ENCODE measurements at regions not wholly inside any gene's neighbourhood (a gene's known extent, or its start where the extent isn't known, plus 50 kb on each side); places are given as distances from the start of the nearest gene placed in this dataset.

DNA sequence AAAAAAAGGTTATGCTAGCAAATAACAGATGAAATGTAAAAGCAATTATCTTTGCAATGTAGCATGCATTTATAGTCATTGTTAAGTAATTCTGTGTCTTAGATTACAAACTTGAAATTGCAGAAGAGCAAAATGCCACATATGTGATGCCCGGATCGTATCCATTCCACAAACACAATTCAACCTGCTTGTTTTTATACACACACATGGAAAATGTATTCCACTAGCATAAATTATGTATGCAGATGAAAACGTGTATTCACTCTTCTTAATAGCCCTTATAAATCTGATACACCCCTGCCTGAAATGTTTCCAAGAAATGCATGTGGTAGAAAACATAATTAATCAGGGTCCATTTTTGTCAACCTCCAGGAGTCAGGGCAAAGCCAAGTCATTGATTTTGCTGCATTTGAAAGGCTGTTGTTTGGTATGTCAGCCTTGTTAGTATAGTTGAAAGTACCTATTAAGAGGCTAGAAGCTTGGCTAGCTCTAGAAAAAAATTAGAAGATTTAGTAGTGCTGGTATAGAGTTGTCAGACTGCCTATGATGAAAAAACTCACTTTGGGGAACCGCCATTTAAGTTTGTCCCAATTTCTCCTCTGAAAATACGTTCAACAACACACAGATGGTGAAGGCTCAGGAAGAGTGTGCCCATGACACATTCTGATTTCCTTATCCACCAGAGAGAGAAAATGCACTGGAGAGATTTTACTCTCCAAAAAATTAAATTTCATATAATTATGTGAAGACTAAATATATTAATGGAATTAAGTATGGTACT, 69.2 kb upstream of the TMC3 start:
- Histone ChIP-seq H3K9me3 (peaks cover 3% of the 10 kb centered on the region; the same call in 1 of the 3 replicates), H3K4me1 (no peaks in the 10 kb centered on the region), H3K4me2 (no peak overlapping the region), H3K27ac (no peak overlapping the region), H3K4me3 (no peak overlapping the region)
- FAIRE-seq: no peak
- WGBS (ENCODE audit: missing lambda C conversion rate): 7% methylated on average over 5 of the region's 5 CpGs
- no peak for ATAC-seq
- POLR2A ChIA-PET: no interaction called here
- TF ChIP-seq KDM1A (IDR thresholded peaks at IDR 0.05; ENCODE audit: low read depth): no peak
- no peak for TF ChIP-seq ESRRA (IDR thresholded peaks at IDR 0.05; ENCODE audit: borderline replicate concordance, low read length)
- no peak for DNase-seq (ENCODE audit: low read depth in 1 of 2, low spot score in 1 of 2)
- CTCF ChIA-PET: no interaction called here

GRCh38 chr15:81442454-81442853, 68.4 kb upstream of the TMC3 start:
- DNase-seq (ENCODE audit: low read depth in 1 of 2, low spot score in 1 of 2): no peak
- TF ChIP-seq, protein P1, sequence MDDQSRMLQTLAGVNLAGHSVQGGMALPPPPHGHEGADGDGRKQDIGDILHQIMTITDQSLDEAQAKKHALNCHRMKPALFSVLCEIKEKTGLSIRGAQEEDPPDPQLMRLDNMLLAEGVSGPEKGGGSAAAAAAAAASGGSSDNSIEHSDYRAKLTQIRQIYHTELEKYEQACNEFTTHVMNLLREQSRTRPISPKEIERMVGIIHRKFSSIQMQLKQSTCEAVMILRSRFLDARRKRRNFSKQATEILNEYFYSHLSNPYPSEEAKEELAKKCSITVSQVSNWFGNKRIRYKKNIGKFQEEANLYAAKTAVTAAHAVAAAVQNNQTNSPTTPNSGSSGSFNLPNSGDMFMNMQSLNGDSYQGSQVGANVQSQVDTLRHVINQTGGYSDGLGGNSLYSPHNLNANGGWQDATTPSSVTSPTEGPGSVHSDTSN (IDR thresholded peaks at IDR 0.05): no peak
- TF ChIP-seq RCOR1 (IDR thresholded peaks at IDR 0.05; ENCODE audit: low read depth, low read length) (no peak), NR3C1 (IDR thresholded peaks at IDR 0.05) (no peak), CEBPB (IDR thresholded peaks at IDR 0.05) (no peak), CHD2 (IDR thresholded peaks at IDR 0.05; ENCODE audit: low read length, partially characterized antibody) (no peak), HEYL (CRISPR knock-in tag; IDR thresholded peaks at IDR 0.05) (no peak)
- TF ChIP-seq, protein P2, sequence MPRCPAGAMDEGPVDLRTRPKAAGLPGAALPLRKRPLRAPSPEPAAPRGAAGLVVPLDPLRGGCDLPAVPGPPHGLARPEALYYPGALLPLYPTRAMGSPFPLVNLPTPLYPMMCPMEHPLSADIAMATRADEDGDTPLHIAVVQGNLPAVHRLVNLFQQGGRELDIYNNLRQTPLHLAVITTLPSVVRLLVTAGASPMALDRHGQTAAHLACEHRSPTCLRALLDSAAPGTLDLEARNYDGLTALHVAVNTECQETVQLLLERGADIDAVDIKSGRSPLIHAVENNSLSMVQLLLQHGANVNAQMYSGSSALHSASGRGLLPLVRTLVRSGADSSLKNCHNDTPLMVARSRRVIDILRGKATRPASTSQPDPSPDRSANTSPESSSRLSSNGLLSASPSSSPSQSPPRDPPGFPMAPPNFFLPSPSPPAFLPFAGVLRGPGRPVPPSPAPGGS (IDR thresholded peaks at IDR 0.05): no peak
- no peak for ATAC-seq
- H3K4me1 ChIP-seq: no peaks in the 10 kb centered on the region
- CTCF ChIA-PET: no interaction called here
- no peak overlapping the region for H3K4me3 ChIP-seq
- POLR2A ChIA-PET: no interaction called here
- FAIRE-seq: no peak
- no peak overlapping the region for H3K4me2 ChIP-seq
- H3K9me3 ChIP-seq: peaks cover 3% of the 10 kb centered on the region; the same call in 1 of the 3 replicates
- 0% methylated on average over 1 of the region's 1 CpG for WGBS (ENCODE audit: missing lambda C conversion rate)
- no peak overlapping the region for H3K27ac ChIP-seq

DNA sequence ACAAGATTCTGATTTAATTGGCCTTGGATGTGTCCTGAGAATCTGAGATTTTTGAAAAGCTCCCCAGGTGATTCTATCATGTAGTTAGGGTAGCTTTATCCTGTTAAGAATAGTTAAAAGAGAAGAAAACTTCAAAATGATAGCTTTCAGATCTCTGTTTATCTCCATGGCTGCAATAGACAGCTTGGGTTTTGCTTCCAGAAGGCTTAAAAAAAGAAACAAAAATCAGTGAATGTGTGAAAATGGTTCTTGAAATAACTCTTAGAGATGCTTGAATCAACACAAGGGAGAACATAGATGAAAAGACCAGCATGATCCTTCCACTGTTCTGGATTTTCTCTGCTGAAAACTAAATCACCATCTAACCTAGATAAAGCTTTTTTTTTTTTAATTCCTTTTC, 60.8 kb upstream of the TMC3 start:
- H3K4me2 ChIP-seq: no peak overlapping the region
- FAIRE-seq (no peak), ATAC-seq (no peak), DNase-seq (ENCODE audit: low read depth in 1 of 2, low spot score in 1 of 2) (no peak)
- no peaks in the 10 kb centered on the region for H3K4me1 ChIP-seq
- ChIA-PET POLR2A (no interaction called here), CTCF (interaction anchor here (1.5 to 1.7 kb wide), 2 partner anchors 25 to 160 kb away, joined by 3 to 6 read pairs; no protein-coding TSS in a partner anchor)
- TF ChIP-seq EP300 (IDR thresholded peaks at IDR 0.05): no peak
- TF ChIP-seq, protein P3, sequence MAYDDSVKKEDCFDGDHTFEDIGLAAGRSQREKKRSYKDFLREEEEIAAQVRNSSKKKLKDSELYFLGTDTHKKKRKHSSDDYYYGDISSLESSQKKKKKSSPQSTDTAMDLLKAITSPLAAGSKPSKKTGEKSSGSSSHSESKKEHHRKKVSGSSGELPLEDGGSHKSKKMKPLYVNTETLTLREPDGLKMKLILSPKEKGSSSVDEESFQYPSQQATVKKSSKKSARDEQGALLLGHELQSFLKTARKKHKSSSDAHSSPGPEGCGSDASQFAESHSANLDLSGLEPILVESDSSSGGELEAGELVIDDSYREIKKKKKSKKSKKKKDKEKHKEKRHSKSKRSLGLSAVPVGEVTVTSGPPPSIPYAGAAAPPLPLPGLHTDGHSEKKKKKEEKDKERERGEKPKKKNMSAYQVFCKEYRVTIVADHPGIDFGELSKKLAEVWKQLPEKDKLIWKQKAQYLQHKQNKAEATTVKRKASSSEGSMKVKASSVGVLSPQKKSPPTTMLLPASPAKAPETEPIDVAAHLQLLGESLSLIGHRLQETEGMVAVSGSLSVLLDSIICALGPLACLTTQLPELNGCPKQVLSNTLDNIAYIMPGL (CRISPR knock-in tag; IDR thresholded peaks at IDR 0.05; ENCODE audit: borderline replicate concordance): no peak
- no peak for TF ChIP-seq PHF8 (IDR thresholded peaks at IDR 0.05; ENCODE audit: borderline replicate concordance, low read depth)
- TF ChIP-seq FOXS1 (CRISPR knock-in tag; IDR thresholded peaks at IDR 0.05): no peak
- TF ChIP-seq, protein P4, sequence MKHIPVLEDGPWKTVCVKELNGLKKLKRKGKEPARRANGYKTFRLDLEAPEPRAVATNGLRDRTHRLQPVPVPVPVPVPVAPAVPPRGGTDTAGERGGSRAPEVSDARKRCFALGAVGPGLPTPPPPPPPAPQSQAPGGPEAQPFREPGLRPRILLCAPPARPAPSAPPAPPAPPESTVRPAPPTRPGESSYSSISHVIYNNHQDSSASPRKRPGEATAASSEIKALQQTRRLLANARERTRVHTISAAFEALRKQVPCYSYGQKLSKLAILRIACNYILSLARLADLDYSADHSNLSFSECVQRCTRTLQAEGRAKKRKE (CRISPR knock-in tag; IDR thresholded peaks at IDR 0.05; ENCODE audit: low read depth): no peak
- TF ChIP-seq TP53 (CRISPR knock-in tag; IDR thresholded peaks at IDR 0.05): no peak
- TF ChIP-seq MAZ (IDR thresholded peaks at IDR 0.05; ENCODE audit: borderline replicate concordance, low read depth, low read length): no peak
- no peak for TF ChIP-seq EHMT2 (IDR thresholded peaks at IDR 0.05; ENCODE audit: low read depth)
- no peak for TF ChIP-seq RCOR1 (IDR thresholded peaks at IDR 0.05; ENCODE audit: low read depth, low read length)
- H3K9me3 ChIP-seq: no peaks in the 10 kb centered on the region
- H3K27ac ChIP-seq: no peak overlapping the region
- H3K4me3 ChIP-seq: no peak overlapping the region

Data from A549 (cell line).